Neural progenitor cell (in vitro differentiated cells): ENCODE measurements at regions not wholly inside any gene's neighbourhood (a gene's known extent, or its start where the extent isn't known, plus 50 kb on each side); places are given as distances from the start of the nearest gene placed in this dataset.

Source experiments
- DNase-seq: peaks from one replicate; pipeline ENCODE4 v3.0.0-alpha.2; 2016; ENCODE audit warnings: low spot score
- H2AFZ ChIP-seq: fragments of 200-600 bp; sonication (generic); replicated peaks from 2 replicates; pipeline ENCODE4 v1.6.1; 2016; ENCODE audit warnings: antibody characterized with exemption
- H3F3A ChIP-seq: fragments of 200-600 bp; sonication (generic); 2 replicates; pipeline ENCODE4 v1.6.1; 2016; ENCODE audit warnings: antibody characterized with exemption, low read depth
- H3K27ac ChIP-seq: fragments of 200-600 bp; sonication (generic); 2 replicates; pipeline ENCODE4 v1.5.1; 2016; ENCODE audit warnings: mild to moderate bottlenecking
- H3K27me3 ChIP-seq: fragments of 200-600 bp; sonication (generic); 2 replicates; pipeline ENCODE4 v1.6.1; 2016; ENCODE audit warnings: mild to moderate bottlenecking, moderate library complexity
- H3K36me3 ChIP-seq: fragments of 200-600 bp; sonication (generic); 2 replicates; pipeline ENCODE4 v1.5.1; 2016
- H3K4me1 ChIP-seq: fragments of 200-600 bp; sonication (generic); 2 replicates; pipeline ENCODE4 v1.6.1; 2016; ENCODE audit warnings: mixed run types
- H3K4me2 ChIP-seq: fragments of 200-600 bp; sonication (generic); 2 replicates; pipeline ENCODE4 v1.6.1; 2016
- H3K4me3 ChIP-seq: fragments of 200-600 bp; sonication (generic); 2 replicates; pipeline ENCODE4 v1.5.1; 2016
- H3K79me2 ChIP-seq: fragments of 200-600 bp; sonication (generic); 2 replicates; pipeline ENCODE4 v1.6.1; 2016; ENCODE audit warnings: low read depth
- H3K9ac ChIP-seq: fragments of 200-600 bp; sonication (generic); 2 replicates; pipeline ENCODE4 v1.6.1; 2016
- H3K9me3 ChIP-seq: fragments of 200-600 bp; sonication (generic); 2 replicates; pipeline ENCODE4 v1.5.1; 2016; ENCODE audit warnings: low read depth
- H4K20me1 ChIP-seq: fragments of 200-600 bp; sonication (generic); 2 replicates; pipeline ENCODE4 v1.6.1; 2016; ENCODE audit warnings: low read depth
- H3K27ac Mint-ChIP-seq: 3 replicates; pipeline ENCODE4 v1.8.0; 2021; ENCODE audit warnings: mixed read lengths
- H3K27me3 Mint-ChIP-seq: 2 replicates; pipeline ENCODE4 v1.8.0; 2022; ENCODE audit warnings: low read depth, mild to moderate bottlenecking, inconsistent platforms, moderate library complexity, mixed read lengths; ENCODE audit not compliant: insufficient read depth
- H3K36me3 Mint-ChIP-seq: 3 replicates; pipeline ENCODE4 v1.8.0; 2021; ENCODE audit warnings: mixed read lengths
- H3K4me1 Mint-ChIP-seq: 3 replicates; pipeline ENCODE4 v1.8.0; 2021; ENCODE audit warnings: mixed read lengths
- H3K4me3 Mint-ChIP-seq: 3 replicates; pipeline ENCODE4 v1.8.0; 2021; ENCODE audit warnings: mild to moderate bottlenecking, moderate library complexity, mixed read lengths
- H3K9me3 Mint-ChIP-seq: 3 replicates; pipeline ENCODE4 v1.8.0; 2020; ENCODE audit warnings: mixed read lengths
- CTCF ChIP-seq: fragments of 200-600 bp; sonication (generic); IDR thresholded peaks from 2 replicates; pipeline ENCODE4 v1.5.1; 2017; ENCODE audit warnings: antibody characterized with exemption, mild to moderate bottlenecking
- EZH2 ChIP-seq: fragments of 200-600 bp; sonication (generic); IDR thresholded peaks from 2 replicates; pipeline ENCODE4 v1.6.1; 2017; ENCODE audit warnings: antibody characterized with exemption, mild to moderate bottlenecking, moderate library complexity
- EZH2phosphoT487 ChIP-seq: fragments of 200-600 bp; sonication (generic); IDR thresholded peaks from 2 replicates; pipeline ENCODE4 v1.6.1; 2017; ENCODE audit warnings: antibody characterized with exemption

- no peaks in the 10 kb centered on the region for H3K36me3 Mint-ChIP-seq
- H3K36me3 ChIP-seq = no peaks in the 10 kb centered on the region
- H3K27ac ChIP-seq = no peak overlapping the region
- H3K79me2 ChIP-seq = no peaks in the 10 kb centered on the region
- H2AFZ ChIP-seq = no peak overlapping the region
- no peaks in the 10 kb centered on the region for H3K27me3 Mint-ChIP-seq
- H4K20me1 ChIP-seq = no peaks in the 10 kb centered on the region
- H3K4me3 Mint-ChIP-seq = no peak overlapping the region
- H3K4me1 ChIP-seq = no peaks in the 10 kb centered on the region
- no peaks in the 10 kb centered on the region for H3K4me1 Mint-ChIP-seq
- no peaks in the 10 kb centered on the region for H3K27me3 ChIP-seq
- no peak for TF ChIP-seq EZH2
- H3K9me3 Mint-ChIP-seq = no peaks in the 10 kb centered on the region
- no peak overlapping the region for H3K9ac ChIP-seq
- no peak overlapping the region for H3K4me3 ChIP-seq
- H3K9me3 ChIP-seq = no peaks in the 10 kb centered on the region
- no peak overlapping the region for H3K27ac Mint-ChIP-seq
- DNase-seq = no peak
- no peak overlapping the region for H3K4me2 ChIP-seq
- H3F3A ChIP-seq = no peaks in the 10 kb centered on the region
Measured at GRCh38 chr7:25455683-25456251, 227.5 kb upstream of the NPVF start.

DNA sequence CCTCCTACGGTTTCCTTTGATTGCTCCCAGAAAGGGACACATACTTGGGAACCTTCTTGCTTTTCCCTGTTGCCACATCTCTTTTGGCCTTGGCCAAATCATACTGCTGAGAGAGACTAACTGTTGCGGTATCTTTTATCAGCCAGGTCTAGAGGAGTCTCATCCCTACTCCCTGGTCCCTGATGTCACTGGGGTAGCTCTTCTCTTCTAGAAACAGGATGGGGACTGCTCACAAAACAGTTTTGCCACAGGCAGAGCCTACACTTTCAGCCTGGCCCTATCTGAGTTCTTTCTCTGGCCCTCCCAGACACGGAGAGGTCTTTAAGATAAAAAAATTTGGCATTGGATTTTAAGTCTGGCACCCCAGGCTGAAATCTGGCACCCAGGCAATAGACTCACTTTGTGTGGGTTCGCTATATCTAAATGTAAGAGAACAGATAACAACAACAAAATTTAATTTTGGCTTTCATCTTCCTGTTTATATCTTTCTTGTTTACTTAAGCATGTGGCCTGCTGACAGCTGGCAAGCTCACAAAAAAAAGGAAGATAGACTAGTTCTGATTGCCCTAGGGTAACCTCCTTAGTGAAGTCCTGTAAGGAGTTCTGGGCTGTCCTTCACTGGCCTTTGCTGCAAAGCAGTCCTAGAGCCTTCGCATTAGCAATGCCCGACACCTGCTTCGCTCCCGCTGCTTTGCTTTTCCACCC lies 228.3 kb upstream of the NPVF start:
- Histone ChIP-seq H2AFZ (no peak overlapping the region), H4K20me1 (no peaks in the 10 kb centered on the region), H3F3A (no peaks in the 10 kb centered on the region), H3K27me3 (no peaks in the 10 kb centered on the region), H3K9me3 (no peaks in the 10 kb centered on the region), H3K4me1 (no peaks in the 10 kb centered on the region), H3K4me2 (no peak overlapping the region), H3K79me2 (no peaks in the 10 kb centered on the region), H3K27ac (no peak overlapping the region), H3K36me3 (no peaks in the 10 kb centered on the region), H3K9ac (no peak overlapping the region), H3K4me3 (no peak overlapping the region)
- Mint-ChIP-seq H3K27me3 (no peaks in the 10 kb centered on the region), H3K27ac (no peak overlapping the region), H3K4me1 (no peaks in the 10 kb centered on the region), H3K9me3 (no peaks in the 10 kb centered on the region), H3K4me3 (no peak overlapping the region), H3K36me3 (no peaks in the 10 kb centered on the region)
- no peak for TF ChIP-seq CTCF
- TF ChIP-seq EZH2 = no peak
- TF ChIP-seq EZH2phosphoT487 = no peak
- peak; percentile 6 for DNase-seq

DNA sequence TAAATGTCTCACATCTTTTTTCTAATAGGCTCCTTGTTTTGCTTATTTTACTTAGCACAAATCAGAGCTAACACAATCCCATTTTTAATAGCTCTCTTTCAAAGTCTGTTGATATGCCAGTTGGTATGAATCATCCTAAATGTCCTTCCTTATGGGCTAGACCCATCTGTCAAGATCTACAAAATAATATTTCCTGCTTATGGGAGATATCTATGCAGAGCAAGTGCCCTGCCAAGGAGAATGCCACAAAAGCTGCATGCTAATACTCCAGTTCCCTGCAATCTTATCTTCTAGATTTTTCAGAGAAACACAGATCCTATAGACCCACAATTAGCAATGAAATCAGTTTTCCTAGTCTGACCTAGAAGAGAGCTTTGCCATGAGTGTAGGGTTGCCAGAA lies 230.8 kb upstream of the NPVF start:
- H3K27me3 Mint-ChIP-seq = no peaks in the 10 kb centered on the region
- H3K36me3 Mint-ChIP-seq = no peaks in the 10 kb centered on the region
- H3K4me2 ChIP-seq = no peak overlapping the region
- H3K9ac ChIP-seq = no peak overlapping the region
- no peak for DNase-seq
- H3K4me3 ChIP-seq = no peak overlapping the region
- H4K20me1 ChIP-seq = no peaks in the 10 kb centered on the region
- H3K27ac ChIP-seq = no peak overlapping the region
- no peaks in the 10 kb centered on the region for H3K9me3 ChIP-seq
- H3F3A ChIP-seq = no peaks in the 10 kb centered on the region
- no peak overlapping the region for H2AFZ ChIP-seq
- no peaks in the 10 kb centered on the region for H3K4me1 Mint-ChIP-seq
- TF ChIP-seq CTCF (no peak), EZH2phosphoT487 (no peak), EZH2 (no peak)
- no peaks in the 10 kb centered on the region for H3K27me3 ChIP-seq
- H3K4me3 Mint-ChIP-seq = no peak overlapping the region
- H3K9me3 Mint-ChIP-seq = no peaks in the 10 kb centered on the region
- H3K36me3 ChIP-seq = no peaks in the 10 kb centered on the region
- H3K27ac Mint-ChIP-seq = no peak overlapping the region
- H3K4me1 ChIP-seq = no peaks in the 10 kb centered on the region
- H3K79me2 ChIP-seq = no peaks in the 10 kb centered on the region

GRCh38 chr7:25460433-25460832 lies 232.1 kb upstream of the NPVF start:
- no peaks in the 10 kb centered on the region for H3K27me3 ChIP-seq
- Mint-ChIP-seq H3K27me3 (no peaks in the 10 kb centered on the region), H3K27ac (no peak overlapping the region), H3K36me3 (no peaks in the 10 kb centered on the region), H3K4me1 (no peaks in the 10 kb centered on the region), H3K4me3 (no peak overlapping the region), H3K9me3 (no peaks in the 10 kb centered on the region)
- H3K79me2 ChIP-seq = no peaks in the 10 kb centered on the region
- H3K4me1 ChIP-seq = no peaks in the 10 kb centered on the region
- H3K9ac ChIP-seq = no peak overlapping the region
- H3K4me2 ChIP-seq = no peak overlapping the region
- no peaks in the 10 kb centered on the region for H4K20me1 ChIP-seq
- TF ChIP-seq CTCF = no peak
- TF ChIP-seq EZH2phosphoT487 = no peak
- no peak for TF ChIP-seq EZH2
- H3K27ac ChIP-seq = no peak overlapping the region
- H3K4me3 ChIP-seq = no peak overlapping the region
- no peaks in the 10 kb centered on the region for H3K36me3 ChIP-seq
- H2AFZ ChIP-seq = no peak overlapping the region
- no peak for DNase-seq
- H3K9me3 ChIP-seq = no peaks in the 10 kb centered on the region
- no peaks in the 10 kb centered on the region for H3F3A ChIP-seq
